Panc1 (cell line): ENCODE measurements at regions not wholly inside any gene's neighbourhood (a gene's known extent, or its start where the extent isn't known, plus 50 kb on each side); places are given as distances from the start of the nearest gene placed in this dataset.

ENCODE experiments used
- ATAC-seq: fragments of 200-7000 bp; cut with Tn5 transposase; 2 replicates; pipeline ENCODE4 v1.9.1; 2020; ENCODE audit warnings: mild to moderate bottlenecking, moderate library complexity
- BruUV-seq: library from RNA; stranded (reverse); fragments of 400-500 nt; replicated peaks from 2 replicates; lab custom pipeline; 2021; lab: Mats Ljungman, UMichigan
- CTCF ChIA-PET: fragments of 300-600 bp; sonication (Branson Sonifier 250); formaldehyde crosslinking; loops from one replicate; lab custom pipeline; 2022; ENCODE audit warnings: antibody characterized with exemption; lab: Charles Lee
- POLR2A ChIA-PET: fragments of 300-600 bp; sonication (Branson Sonifier 250); formaldehyde crosslinking; loops from one replicate; lab custom pipeline; 2022; ENCODE audit warnings: antibody characterized with exemption; lab: Charles Lee
- DNase-seq: peaks from one replicate; pipeline ENCODE4 v3.0.0-alpha.2; 2010; ENCODE audit warnings: low read depth, low spot score
- H3K27ac ChIP-seq: 2 replicates; pipeline ENCODE4 v1.5.1; 2011; ENCODE audit warnings: mild to moderate bottlenecking, low read length, inconsistent platforms
- H3K27me3 ChIP-seq: fragments of 200-500 bp; sonication (Bioruptor generic); 2 replicates; pipeline ENCODE4 v1.6.0; 2014; ENCODE audit warnings: low read length, inconsistent platforms; ENCODE audit not compliant: control insufficient read depth, insufficient read depth
- H3K36me3 ChIP-seq: fragments of 200-500 bp; sonication (Bioruptor generic); 2 replicates; pipeline ENCODE4 v1.5.1; 2014; ENCODE audit warnings: inconsistent platforms, mild to moderate bottlenecking, low read length, moderate library complexity; ENCODE audit not compliant: control insufficient read depth, insufficient read depth
- H3K4me1 ChIP-seq: 2 replicates; pipeline ENCODE4 v1.5.1; 2011; ENCODE audit warnings: inconsistent platforms, mild to moderate bottlenecking, low read length, moderate library complexity; ENCODE audit not compliant: control insufficient read depth, insufficient read depth
- H3K4me3 ChIP-seq, 2 experiments: 2 replicates each; pipeline ENCODE4 v1.5.1; 2011 to 2012; ENCODE audit warnings: low read depth in 2 of 2, low read length in 2 of 2, mild to moderate bottlenecking in 2 of 2, inconsistent platforms in 1 of 2, moderate library complexity in 1 of 2
- H3K9me3 ChIP-seq: fragments of 200-500 bp; sonication (Bioruptor generic); 2 replicates; pipeline ENCODE4 v1.5.1; 2014; ENCODE audit warnings: low read depth, mild to moderate bottlenecking, inconsistent platforms, low read length, moderate library complexity; ENCODE audit not compliant: control insufficient read depth, insufficient read depth
- POLR2AphosphoS5 ChIP-seq: IDR thresholded peaks from 2 replicates; pipeline ENCODE4 v1.6.1; 2012; ENCODE audit warnings: mild to moderate bottlenecking, low read depth, low read length, moderate library complexity
- SIN3A ChIP-seq: IDR thresholded peaks from 2 replicates; pipeline ENCODE4 v1.6.1; 2012; ENCODE audit warnings: low read depth, mild to moderate bottlenecking, low read length, moderate library complexity, borderline replicate concordance; ENCODE audit not compliant: insufficient read depth
- TCF7L2 ChIP-seq: IDR thresholded peaks from 2 replicates; pipeline ENCODE4 v1.6.1; 2011; ENCODE audit warnings: mild to moderate bottlenecking, low read depth, low read length, inconsistent platforms
- in situ Hi-C: cut with HindIII; loops from 2 replicates; pipeline ENCODE4 v1.10.0; 2016; ENCODE audit warnings: low sequenced_read_pairs, low pct_unique_long_range_greater_than_20kb
- intact Hi-C: fragments of 100-400 bp; cut with micrococcal nuclease; formaldehyde crosslinking; loops from one replicate; pipeline ENCODE4 v1.10.0; 2022; ENCODE audit not compliant: unreplicated experiment
- TF ChIP-seq, protein P1 (sequence below), 2 experiments: IDR thresholded peaks; 2 replicates each; pipeline ENCODE4 v1.6.1; 2011 to 2012; ENCODE audit warnings: low read depth in 2 of 2, control low read depth in 1 of 2, low read length in 1 of 2, mild to moderate bottlenecking in 1 of 2, moderate library complexity in 1 of 2; ENCODE audit not compliant: insufficient read depth in 1 of 2
- TF ChIP-seq, protein P2 (sequence below): fragments of 450-650 bp; IDR thresholded peaks from 2 replicates; pipeline ENCODE4 v1.5.1; 2017; ENCODE audit warnings: mild to moderate bottlenecking

DNA sequence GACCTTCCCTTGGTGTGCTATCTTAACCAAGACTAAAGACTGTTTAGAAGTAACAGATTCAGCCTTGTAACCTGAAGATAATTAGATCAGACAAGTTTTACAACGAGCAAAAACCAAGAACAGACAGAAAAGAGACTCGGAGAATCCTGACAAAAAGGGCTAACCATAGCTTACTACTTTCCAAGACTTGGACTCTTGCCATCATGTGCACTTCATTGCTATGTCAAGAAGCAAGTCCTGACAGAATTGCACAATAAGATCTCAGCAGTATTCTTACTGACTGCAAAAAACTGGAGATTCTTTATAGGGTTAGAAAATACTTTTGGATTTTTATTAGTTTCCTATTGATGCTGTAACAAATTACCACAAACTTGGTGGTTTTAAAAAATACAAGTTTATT is 1539.0 kb upstream of the NUDT12 start:
- ATAC-seq: no peak
- H3K4me1 ChIP-seq: no peaks in the 10 kb centered on the region
- DNase-seq: no peak
- ChIA-PET POLR2A (no interaction called here), CTCF (no interaction called here)
- no peaks in the 10 kb centered on the region for H3K36me3 ChIP-seq
- no peaks in the 10 kb centered on the region for H3K9me3 ChIP-seq
- in situ Hi-C loops (no loop called here), intact Hi-C loops (no loop called here)
- no peak for TF ChIP-seq TCF7L2
- no TSS peak for BruUV-seq
- H3K27me3 ChIP-seq: no peaks in the 10 kb centered on the region
- no peak overlapping the region for H3K27ac ChIP-seq
- no peak overlapping the region for H3K4me3 ChIP-seq

DNA sequence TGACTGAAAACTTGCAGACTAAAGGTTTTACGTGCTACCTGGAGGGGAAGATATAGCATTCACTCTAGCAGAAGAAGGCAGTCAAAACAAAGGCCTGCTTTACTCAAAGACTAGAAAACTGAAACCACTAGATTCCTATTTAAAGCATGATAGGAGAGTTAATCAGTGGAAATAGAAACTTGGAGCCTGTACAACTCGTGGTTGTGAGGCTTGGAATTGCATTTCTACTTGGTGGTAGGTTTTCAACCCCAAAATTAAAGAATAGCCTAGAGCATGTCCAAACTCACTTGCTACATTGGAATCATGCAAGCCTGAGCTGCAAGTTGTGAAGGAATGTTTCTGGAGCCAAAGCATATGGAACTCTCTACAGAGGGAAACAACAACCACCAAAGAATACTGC is 1526.4 kb upstream of the NUDT12 start:
- H3K27me3 ChIP-seq: no peaks in the 10 kb centered on the region
- TF ChIP-seq POLR2AphosphoS5 (no peak), TCF7L2 (no peak), SIN3A (no peak)
- TF ChIP-seq, protein P1, sequence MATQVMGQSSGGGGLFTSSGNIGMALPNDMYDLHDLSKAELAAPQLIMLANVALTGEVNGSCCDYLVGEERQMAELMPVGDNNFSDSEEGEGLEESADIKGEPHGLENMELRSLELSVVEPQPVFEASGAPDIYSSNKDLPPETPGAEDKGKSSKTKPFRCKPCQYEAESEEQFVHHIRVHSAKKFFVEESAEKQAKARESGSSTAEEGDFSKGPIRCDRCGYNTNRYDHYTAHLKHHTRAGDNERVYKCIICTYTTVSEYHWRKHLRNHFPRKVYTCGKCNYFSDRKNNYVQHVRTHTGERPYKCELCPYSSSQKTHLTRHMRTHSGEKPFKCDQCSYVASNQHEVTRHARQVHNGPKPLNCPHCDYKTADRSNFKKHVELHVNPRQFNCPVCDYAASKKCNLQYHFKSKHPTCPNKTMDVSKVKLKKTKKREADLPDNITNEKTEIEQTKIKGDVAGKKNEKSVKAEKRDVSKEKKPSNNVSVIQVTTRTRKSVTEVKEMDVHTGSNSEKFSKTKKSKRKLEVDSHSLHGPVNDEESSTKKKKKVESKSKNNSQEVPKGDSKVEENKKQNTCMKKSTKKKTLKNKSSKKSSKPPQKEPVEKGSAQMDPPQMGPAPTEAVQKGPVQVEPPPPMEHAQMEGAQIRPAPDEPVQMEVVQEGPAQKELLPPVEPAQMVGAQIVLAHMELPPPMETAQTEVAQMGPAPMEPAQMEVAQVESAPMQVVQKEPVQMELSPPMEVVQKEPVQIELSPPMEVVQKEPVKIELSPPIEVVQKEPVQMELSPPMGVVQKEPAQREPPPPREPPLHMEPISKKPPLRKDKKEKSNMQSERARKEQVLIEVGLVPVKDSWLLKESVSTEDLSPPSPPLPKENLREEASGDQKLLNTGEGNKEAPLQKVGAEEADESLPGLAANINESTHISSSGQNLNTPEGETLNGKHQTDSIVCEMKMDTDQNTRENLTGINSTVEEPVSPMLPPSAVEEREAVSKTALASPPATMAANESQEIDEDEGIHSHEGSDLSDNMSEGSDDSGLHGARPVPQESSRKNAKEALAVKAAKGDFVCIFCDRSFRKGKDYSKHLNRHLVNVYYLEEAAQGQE (IDR thresholded peaks at IDR 0.05; ENCODE audit: insufficient read depth in 1 of 2, low read depth in 2 of 2, low read length in 1 of 2): no peak
- TF ChIP-seq, protein P2, sequence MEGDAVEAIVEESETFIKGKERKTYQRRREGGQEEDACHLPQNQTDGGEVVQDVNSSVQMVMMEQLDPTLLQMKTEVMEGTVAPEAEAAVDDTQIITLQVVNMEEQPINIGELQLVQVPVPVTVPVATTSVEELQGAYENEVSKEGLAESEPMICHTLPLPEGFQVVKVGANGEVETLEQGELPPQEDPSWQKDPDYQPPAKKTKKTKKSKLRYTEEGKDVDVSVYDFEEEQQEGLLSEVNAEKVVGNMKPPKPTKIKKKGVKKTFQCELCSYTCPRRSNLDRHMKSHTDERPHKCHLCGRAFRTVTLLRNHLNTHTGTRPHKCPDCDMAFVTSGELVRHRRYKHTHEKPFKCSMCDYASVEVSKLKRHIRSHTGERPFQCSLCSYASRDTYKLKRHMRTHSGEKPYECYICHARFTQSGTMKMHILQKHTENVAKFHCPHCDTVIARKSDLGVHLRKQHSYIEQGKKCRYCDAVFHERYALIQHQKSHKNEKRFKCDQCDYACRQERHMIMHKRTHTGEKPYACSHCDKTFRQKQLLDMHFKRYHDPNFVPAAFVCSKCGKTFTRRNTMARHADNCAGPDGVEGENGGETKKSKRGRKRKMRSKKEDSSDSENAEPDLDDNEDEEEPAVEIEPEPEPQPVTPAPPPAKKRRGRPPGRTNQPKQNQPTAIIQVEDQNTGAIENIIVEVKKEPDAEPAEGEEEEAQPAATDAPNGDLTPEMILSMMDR: no peak
- no peak overlapping the region for H3K27ac ChIP-seq
- no peaks in the 10 kb centered on the region for H3K36me3 ChIP-seq
- in situ Hi-C loops: no loop called here
- CTCF ChIA-PET: interaction anchor here (0.5 kb wide), 1 partner anchor 1350 kb away, joined by 3 read pairs; no protein-coding TSS in a partner anchor
- no peaks in the 10 kb centered on the region for H3K4me1 ChIP-seq
- no peak overlapping the region for H3K4me3 ChIP-seq
- POLR2A ChIA-PET: no interaction called here
- no peak for ATAC-seq
- no TSS peak for BruUV-seq
- intact Hi-C loops: no loop called here
- no peaks in the 10 kb centered on the region; the same call in 1 of the 2 replicates for H3K9me3 ChIP-seq
- no peak for DNase-seq

DNA sequence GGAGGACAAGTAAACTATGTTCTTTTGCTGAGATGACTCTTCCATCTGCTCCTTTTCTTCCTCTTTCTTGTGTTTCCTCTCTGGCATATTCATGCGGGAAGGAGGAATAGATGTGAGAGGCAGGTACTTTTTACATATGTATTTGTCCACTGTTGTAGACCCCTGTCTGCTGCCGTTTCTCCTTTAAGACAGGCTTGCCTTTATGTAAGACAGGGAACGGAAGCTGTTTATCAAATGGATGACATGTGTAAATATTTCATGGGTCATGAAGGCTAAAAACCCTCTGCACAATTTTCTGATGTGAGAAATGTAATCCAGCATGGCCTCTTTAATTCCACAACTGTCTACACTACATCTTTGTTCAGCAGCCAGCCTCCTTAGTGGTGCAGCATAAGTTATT is 1525.5 kb upstream of the NUDT12 start:
- no peak overlapping the region for H3K4me3 ChIP-seq
- H3K36me3 ChIP-seq: no peaks in the 10 kb centered on the region
- no peak for ATAC-seq
- BruUV-seq: no TSS peak
- H3K27ac ChIP-seq: no peak overlapping the region
- no peaks in the 10 kb centered on the region; the same call in 1 of the 2 replicates for H3K9me3 ChIP-seq
- in situ Hi-C loops: no loop called here
- no peaks in the 10 kb centered on the region for H3K27me3 ChIP-seq
- no peaks in the 10 kb centered on the region for H3K4me1 ChIP-seq
- intact Hi-C loops: no loop called here
- DNase-seq: no peak
- TF ChIP-seq, protein P1 (IDR thresholded peaks at IDR 0.05; ENCODE audit: insufficient read depth in 1 of 2, low read depth in 2 of 2, low read length in 1 of 2): no peak
- TF ChIP-seq, protein P2: no peak
- TF ChIP-seq TCF7L2: no peak
- no peak for TF ChIP-seq POLR2AphosphoS5
- no peak for TF ChIP-seq SIN3A
- CTCF ChIA-PET: no interaction called here
- POLR2A ChIA-PET: no interaction called here
